GM18873 (cell line): ENCODE measurements at regions not wholly inside any gene's neighbourhood (a gene's known extent, or its start where the extent isn't known, plus 50 kb on each side); places are given as distances from the start of the nearest gene placed in this dataset.

Experiments
- ATAC-seq: cut with Tn5 transposase; IDR thresholded peaks from one replicate; pipeline ENCODE4 v1.9.1; 2021; ENCODE audit warnings: mild to moderate bottlenecking, moderate library complexity, moderate number of reproducible peaks; ENCODE audit not compliant: unreplicated experiment, low FRiP score

DNA sequence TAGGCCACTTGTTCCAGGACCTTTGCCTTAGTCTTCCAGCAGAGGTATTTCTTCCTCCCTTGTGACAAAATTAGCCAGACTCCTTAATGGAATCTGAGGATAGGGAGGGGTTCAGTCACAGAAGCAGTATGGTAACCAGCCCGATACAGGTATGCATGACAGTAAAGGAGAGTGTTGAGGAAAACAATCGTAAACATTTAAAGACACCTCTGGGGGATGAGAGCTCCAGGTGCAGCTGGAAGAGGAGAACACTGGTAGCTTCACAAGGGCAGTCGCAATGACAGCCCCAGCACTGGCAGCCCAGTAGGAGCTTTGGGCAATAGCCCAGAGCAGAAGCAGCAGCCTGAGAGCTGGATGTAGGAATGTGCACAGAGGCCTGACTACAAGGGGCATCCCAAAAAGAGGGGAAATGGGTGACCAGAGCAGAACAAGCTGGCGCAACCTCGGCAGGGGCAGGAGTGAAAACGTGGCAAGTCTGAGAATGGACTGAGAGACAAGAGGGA is 344.9 kb upstream of the JAG1 start:
- no peak for ATAC-seq

DNA sequence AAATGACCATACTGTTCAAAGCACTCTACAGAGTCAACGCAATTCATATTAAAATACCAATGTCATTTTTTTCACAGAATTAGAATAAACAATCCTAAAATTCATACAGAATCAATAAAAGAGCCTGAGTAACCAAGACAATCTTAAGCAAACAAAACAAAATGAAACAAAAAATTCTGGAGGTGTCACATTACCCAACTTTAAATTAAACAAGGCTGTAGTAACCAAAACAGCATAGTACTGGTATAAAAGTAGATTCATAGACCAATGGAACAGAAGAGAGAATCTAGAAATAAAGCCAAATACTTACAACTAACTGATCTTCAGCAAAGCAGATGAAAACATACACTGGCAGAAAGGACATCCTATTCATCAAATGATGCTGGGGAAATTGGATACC is 346.9 kb upstream of the JAG1 start:
- no peak for ATAC-seq

DNA sequence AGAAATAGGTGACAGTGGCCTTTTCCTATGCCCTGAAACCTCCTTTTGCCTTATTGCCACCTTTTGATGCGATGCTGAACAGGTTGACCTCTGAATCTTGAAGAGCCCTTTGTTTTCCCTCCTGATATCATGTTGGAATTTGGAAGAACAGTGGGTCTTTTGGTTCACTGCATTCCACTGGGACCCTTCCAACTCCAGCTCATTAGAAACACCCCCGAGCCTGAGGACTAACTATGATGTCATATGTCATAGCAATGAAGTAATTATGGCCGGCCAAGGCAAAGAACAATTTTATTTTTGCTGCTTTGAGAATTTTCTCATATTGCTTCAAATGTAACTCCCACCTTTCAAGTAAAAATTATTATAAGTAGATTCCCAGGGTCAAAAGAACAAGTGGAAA is 353.4 kb upstream of the JAG1 start:
- ATAC-seq = no peak

DNA sequence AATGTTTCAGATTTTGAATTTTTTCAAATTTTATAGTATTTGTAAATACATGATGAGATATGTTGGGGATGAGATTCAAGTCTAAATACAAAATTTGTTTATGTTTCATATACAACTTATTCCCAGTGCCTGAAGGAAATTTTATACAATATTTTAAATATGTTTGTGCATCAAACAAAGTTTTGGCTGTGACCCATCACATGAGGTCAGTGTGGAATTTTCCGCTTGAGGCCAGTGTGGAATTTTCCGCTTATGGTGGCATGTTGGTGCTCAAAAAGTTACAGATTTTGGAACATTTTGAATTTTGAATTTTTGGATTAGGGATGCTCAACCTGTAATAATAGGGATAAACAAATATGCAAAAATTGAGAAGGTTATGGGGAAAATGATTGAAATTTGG is 356.6 kb upstream of the JAG1 start:
- ATAC-seq = no peak

DNA sequence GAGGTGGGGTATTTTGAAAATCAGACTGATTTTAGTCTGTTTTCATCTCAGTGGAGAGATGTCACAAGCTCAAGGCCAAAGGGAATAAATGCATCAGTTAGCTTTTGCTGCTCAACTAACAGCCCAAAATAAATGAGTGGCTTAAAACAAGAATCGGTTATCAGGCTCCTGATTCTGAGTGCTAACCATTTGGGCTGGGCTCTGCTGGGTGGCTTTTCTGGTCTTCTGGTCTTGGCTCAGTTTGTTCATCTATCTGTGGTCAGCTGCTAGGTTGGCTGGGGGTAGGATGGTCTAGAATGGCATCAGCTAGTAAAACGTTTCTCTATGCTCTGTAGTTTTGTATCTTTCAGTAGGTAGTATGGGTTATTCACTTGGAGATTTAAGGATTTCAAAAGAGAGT is 357.5 kb upstream of the JAG1 start:
- ATAC-seq = no peak

DNA sequence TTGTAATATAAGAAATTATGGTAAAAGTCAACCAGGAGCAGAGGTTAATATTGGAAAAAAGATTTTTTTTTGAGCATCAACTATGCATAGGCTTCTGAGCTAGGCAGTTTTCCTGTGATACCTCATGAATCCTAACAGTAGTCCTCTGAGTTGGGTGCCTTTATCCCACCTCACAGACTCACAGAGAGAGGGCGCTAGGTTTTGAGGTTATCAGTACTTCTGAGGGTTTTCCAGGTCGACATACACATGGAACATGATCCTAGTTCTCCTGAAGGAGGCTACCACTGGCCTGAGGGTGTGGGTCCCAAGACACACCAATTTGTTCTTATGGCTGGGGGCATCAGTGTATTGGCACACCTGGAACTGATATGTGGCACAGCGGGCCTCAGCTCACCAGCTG is 358.8 kb upstream of the JAG1 start:
- no peak for ATAC-seq

DNA sequence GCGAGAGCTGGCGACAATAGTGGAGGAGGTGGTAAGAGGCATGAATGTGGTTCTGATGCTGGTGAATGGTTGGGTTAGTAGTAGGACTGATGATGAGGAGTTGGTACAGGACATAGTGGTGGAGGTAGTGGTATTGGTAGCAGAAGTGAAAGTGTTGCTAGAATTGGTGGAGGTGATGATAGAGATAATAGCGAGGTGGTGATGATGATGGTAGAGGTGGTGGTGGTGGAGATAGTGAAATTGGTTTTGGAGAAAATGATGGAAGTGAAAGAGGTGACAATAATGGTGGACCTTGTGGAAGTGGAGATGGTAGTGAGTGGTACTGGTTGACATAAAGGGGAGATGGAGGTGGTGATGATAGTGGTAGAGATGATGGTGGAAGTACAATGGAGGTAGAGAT is 360.2 kb upstream of the JAG1 start:
- no peak for ATAC-seq

DNA sequence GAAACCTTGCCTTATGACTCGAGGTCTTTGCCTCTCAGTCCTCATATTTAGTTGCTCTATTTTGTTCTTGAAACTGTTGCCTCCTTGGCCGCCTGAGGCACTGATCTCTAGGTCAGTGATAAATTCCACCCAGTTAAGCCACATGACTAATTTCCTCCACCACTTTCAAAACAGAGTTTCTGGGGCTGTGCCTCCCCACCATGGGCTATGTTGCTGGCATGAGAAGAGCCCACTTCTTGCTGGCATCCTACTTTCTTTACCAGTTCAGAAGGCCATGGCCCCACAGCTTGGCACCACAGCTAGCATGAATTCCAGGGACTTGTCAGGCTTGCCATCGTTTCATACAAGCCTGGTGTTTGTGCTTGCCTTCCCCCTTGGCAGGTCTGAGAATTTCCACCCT is 361.4 kb upstream of the JAG1 start:
- ATAC-seq = no peak

DNA sequence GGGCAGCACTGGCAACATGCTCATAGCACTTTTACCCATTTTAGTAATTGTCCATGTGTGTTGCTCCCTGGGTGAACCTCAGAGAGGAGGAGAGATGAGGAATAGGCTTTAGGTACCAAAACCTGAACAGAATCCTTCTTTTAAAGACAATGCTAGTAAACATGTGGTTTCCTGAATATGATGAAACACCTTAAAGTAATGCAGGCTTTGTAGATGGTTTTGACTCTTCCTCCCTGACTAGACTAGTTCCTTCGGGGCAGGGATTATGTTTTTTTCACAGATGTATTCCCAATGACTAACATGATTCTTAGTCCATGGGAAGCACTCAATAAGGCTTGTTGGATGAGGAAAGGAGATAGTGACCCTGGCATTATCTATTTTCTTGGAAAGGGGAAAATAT is 367.6 kb upstream of the JAG1 start:
- ATAC-seq = no peak

DNA sequence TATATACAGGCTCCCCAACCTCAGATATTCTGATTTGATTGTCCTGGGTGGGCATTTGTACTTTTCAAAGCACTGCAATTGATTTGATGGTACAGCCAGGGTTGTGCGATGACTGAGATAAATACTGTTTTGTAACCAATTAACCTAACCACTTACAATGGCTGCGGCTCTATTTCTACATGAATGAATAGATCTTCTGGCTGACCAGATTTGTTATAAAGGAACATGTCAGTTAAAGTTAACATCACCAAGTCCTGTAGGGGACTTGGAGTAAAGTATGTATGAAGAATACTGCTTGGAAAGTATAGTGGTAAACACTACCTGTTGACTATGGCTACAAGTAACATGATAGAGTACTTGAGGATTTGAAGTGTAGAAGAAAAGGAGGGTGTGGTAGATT is 369.2 kb upstream of the JAG1 start:
- no peak for ATAC-seq

DNA sequence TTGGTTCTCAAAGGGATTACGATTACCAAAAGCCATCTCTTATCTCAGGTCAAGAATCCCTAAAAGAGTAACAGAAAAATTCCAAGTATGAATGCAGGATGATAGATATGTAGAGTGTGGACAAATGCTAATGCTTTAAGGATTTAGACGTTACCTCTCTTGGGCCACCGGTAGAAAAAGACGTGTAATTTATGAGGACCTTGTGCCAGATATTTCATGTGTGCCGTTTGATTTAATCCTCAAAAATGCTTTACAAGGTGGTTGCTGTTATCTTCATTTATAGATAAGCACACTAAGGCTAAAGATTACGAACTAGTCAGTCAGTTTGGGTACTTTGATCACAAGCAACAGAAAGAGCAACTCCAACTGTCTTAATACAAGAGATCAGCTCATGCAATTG is 370.8 kb upstream of the JAG1 start:
- ATAC-seq = no peak

DNA sequence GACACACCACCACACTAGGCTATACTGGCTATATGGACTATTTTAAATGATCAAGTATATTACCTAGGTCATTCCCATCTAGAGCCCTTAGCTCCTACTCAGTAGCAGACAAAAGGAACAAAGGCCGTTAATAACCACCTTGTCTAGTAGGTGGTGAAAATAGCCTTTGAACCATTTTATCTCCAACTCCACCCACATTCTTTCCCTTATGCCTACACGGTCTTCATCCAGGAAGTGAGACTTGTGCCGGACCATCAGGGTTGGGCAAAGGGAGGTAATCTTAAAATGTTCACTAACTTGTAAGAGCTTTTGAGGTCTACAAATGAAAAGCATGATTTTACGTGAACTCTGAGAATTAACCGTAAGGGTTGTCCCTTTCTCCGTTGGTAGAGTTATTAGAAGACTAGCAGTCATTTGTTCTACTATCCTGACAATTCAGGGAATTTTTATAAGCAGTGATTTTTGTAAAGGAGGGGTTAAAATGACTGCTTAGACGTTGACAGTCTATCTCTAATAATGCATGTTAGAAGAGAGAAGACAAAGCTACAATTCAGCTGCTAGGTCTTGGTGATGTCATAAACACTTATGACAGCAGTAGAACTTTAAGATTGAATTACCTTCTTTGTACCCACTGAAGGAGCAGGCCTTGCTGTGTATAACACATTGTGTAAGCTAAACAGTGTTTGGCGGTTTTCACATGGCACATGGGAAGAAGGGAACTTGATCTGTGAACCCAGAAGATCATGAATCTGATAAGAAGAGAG is 371.8 kb upstream of the JAG1 start:
- no peak for ATAC-seq

DNA sequence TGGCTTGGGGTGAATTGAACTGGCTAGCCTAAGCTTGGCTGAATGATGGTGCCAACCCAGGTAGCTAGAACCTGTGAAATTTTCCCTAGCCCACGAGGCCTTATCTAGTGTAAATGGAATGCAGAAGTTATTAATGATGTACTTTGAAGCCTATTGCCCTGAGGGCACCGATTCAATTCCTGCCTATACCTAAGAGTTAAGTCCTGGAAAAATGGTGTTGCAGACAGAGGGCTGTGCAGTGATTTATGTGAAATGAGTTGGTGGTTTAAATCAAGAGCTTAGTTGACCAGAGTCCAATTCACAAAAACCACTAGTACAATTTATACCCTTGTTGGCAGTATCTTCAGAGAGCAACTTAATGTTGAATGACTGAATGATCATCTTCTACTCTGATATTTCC is 373.8 kb upstream of the JAG1 start:
- no peak for ATAC-seq

DNA sequence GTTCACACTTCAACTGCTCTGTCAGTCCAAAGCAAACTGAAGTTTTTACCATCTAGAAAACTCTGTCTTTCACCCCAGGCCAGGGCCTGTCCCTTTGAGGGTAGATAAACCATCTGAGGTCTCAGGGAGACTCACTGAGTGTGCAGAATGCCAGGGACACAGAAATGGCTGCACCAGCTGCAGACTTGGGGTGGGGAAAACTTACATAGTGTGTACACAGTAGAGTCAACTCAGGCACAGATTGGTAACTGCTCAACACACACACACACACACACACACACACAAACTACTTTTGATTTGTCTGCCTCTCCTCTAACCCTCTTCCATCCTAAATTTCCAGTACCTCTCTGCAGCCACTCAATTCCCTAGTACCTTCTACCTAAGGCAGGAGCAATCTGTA is 374.9 kb upstream of the JAG1 start:
- ATAC-seq = no peak

DNA sequence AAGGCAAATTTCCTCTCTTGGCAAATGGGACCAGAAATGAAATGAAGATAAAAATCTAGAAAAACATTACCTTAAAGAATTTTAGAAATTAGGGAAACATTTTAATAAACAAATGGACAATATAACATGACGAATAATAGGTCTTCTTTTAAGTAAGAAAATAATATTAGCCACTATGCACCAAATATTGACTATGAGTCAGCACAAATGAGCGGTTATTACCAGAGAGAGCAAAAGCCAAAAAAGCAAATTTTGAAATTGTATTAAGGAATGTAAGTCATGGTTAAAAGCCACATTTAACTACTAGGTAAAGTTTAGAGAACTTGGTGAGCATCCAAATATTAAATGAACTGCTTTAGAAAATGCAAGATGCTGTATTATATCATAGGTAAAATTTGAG is 376.6 kb upstream of the JAG1 start:
- no peak for ATAC-seq

DNA sequence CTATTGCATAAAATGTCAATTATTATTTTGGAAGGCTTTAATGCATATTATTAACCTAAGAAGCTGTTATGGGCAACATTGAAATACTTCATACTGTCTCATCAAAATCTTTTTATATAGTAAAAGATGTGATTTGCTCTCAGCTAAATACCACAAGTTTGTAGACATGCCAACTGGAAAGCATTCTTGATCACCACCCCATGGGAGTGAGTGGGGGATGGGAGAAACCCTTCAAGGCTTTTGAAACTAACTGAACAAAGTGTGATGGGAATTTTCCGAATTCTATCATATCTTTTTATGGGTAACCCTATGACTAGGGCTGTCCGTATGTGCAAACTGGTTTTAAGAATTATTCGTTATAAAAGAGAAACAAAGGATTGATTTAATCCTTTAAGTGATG is 377.3 kb upstream of the JAG1 start:
- no peak for ATAC-seq

DNA sequence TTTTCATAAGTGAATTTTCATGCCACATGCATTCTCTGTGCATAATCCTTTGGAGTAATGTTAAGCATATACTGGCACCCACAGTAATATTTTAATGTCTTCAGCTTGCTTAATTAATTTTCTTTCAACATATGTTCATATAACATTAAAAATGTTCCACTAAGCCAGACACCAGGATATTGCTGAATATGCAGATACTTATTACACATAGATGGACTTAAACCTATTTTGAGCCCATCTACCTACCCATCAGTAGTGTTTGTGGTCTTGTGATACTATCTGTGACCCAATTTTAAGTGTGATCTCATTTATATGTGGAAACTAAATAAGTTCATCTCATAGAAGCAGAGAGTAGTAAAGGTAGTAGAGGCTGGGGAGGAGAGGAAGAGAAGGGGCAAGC is 379.5 kb upstream of the JAG1 start:
- no peak for ATAC-seq

DNA sequence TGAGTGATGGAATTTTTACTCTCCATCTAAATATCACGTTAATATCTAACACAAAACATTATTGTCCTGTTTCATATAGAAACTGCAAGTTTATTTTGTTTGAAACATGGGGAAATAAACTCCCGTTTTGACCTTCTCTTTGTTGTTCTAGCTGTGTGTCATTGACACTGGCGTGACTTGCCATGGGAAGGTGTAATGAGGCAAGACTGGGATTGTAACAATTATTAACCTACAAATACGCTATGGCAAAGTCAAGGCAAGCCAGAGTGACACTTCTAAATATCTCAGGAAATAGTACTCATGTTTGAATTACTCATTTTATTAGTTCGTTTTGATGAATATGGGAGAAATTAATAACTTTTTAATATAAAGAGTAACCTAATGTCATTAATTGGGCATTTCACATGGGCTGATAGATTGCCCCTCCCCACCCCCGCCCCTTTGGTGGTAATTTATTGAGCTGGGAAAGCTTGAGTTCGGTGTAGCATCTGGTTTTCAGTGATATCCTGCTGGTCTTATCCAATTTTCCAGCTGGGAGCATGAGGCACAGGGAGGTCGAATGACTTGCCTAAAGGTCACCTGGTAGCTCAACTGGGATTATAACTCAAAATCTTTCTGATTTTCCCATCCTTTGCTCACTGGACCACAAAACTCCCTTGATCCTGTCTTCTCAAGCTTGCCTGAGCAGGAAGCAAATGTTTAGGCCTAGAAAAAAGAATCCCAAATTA is 380.6 kb upstream of the JAG1 start:
- ATAC-seq = no peak

DNA sequence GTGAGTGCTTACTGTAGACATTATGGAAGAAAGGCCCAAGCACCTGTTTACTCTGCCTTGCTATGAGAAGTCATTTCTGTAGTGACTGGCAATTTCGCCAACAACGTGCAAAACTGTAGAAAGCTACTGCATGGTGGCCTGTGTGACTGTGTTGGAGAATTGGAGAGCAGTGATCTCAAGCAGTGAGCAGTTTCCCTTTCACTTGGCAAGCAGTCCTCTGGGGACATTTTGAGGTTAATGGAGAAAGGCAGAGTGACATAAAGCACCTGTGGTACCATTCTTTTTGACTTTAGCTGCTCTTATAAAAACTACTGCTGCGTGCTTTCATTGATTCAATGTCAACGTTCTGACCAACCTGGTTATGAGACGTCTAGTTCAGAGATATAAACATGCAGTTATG is 382.6 kb upstream of the JAG1 start:
- no peak for ATAC-seq

DNA sequence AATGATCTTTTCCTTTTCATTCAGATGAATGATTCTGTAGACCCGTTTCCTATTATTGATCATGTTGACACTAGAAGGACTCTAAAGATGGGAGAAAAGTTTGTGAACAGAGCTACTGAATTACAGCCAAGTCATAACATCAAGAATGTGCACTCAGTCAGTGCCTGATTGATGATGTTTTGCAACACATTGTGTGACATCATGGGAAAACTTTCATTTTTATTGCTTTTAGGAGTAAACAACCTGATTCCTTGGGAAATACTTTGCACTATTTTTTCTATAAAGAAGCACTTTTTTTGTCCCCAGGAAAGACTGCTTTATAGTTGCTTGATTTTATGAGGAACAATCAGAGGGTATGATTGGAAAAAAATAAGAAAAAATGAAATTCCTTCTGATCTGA is 383.8 kb upstream of the JAG1 start:
- ATAC-seq = no peak

DNA sequence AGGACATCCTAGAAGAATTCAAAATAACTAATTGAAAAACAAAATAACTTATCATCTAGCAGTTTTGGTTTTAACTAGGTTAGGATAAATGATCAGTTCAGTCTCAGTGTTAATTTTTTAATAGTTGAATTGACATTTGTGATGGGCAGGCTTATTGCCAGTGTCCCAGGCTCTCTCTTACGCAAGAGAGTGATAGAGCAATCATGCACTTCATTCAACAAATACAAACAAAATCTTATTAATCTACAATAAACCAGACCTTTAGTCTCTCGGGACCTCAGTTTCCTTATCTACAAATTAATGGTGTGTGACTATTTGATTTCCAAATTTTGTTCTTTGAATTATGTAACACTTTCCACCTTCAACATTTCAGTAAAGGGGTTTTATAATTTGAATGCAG is 385.9 kb upstream of the JAG1 start:
- ATAC-seq = no peak
